DOHH2 (cell line): ENCODE measurements at regions not wholly inside any gene's neighbourhood (a gene's known extent, or its start where the extent isn't known, plus 50 kb on each side); places are given as distances from the start of the nearest gene placed in this dataset.

Experiments used
- CTCF ChIP-seq: fragments of 200-600 bp; sonication (generic); IDR thresholded peaks from one replicate; pipeline ENCODE4 v1.5.1; 2014; ENCODE audit warnings: antibody characterized with exemption, mild to moderate bottlenecking, low read depth, low read length; ENCODE audit not compliant: poor library complexity, severe bottlenecking
- EZH2phosphoT487 ChIP-seq: fragments of 200-600 bp; sonication (generic); IDR thresholded peaks from 2 replicates; pipeline ENCODE4 v1.6.1; 2017; ENCODE audit warnings: borderline replicate concordance, mild to moderate bottlenecking, antibody characterized with exemption, low read length, moderate library complexity, mixed read lengths

- TF ChIP-seq CTCF, result no peak
- TF ChIP-seq EZH2phosphoT487, result no peak
Measured at GRCh38 chr4:84019626-84020025, 479.5 kb downstream of the NKX6-1 start.
